ENCODE measurements at regions not wholly inside any gene's neighbourhood (a gene's known extent, or its start where the extent isn't known, plus 50 kb on each side); places are given as distances from the start of the nearest gene placed in this dataset.

- no peak for ATAC-seq (replicated peaks in 1 of 4)
- H3K36me3 ChIP-seq (ENCODE audit: control insufficient read depth in 2 of 2, extremely low read depth in 1 of 2, insufficient read depth in 1 of 2, low read length in 1 of 2): peaks cover 0 to 66% of the 10 kb centered on the region in 2 donors
- no peaks in the 10 kb centered on the region for H3K27me3 ChIP-seq (replicated peaks in 1 of 2; ENCODE audit: control insufficient read depth in 2 of 2, extremely low read depth in 1 of 2, insufficient read depth in 2 of 2, low read length in 1 of 2)
- Mint-ChIP-seq H3K27me3 (no peaks in the 10 kb centered on the region), H3K27ac (peak overlapping the region; percentile 95 to 96), H3K4me3 (peak overlapping the region; percentile 82 to 86 (median 83)), H3K4me1 (peaks cover 80 to 90% (median 90%) of the 10 kb centered on the region in 3 donors), H3K9me3 (no peaks in the 10 kb centered on the region), H3K36me3 (peaks cover 71% of the 10 kb centered on the region)
- WGBS (ENCODE audit: insufficient coverage): 40% methylated on average over 1 of the region's 4 CpGs
- ChIA-PET POLR2A (interaction anchor here (0.6 to 4.7 kb wide), 4 partner anchors 14 to 25 kb away, joined by 3 to 45 read pairs (median 17); no protein-coding TSS in a partner anchor), CTCF (interaction anchor here (0.6 to 2.4 kb wide), 4 partner anchors 12 to 70 kb away, joined by 3 to 11 read pairs (median 6); no protein-coding TSS in a partner anchor)
- H3K27ac ChIP-seq (ENCODE audit: low read length): peak overlapping the region; percentile 90
- peaks cover 48 to 67% of the 10 kb centered on the region in 2 experiments for H3K4me1 ChIP-seq (ENCODE audit: control insufficient read depth in 1 of 2, extremely low read depth in 1 of 2, insufficient read depth in 2 of 2, low read length in 2 of 2)
- no peaks in the 10 kb centered on the region for H3K9me3 ChIP-seq
- no peak for DNase-seq
- H3K4me3 ChIP-seq (ENCODE audit: control insufficient read depth in 1 of 2, extremely low read depth in 1 of 2, low read length in 1 of 2): peak overlapping the region; percentile 33 to 52
Observed at GRCh38 chr14:22508662-22509035, 80.4 kb downstream of the DAD1 start.

- ChIA-PET POLR2A (interaction anchor here in 1 of 2 donors (0.5 to 1.6 kb wide), 2 partner anchors 16 to 394 kb away, joined by 3 to 6 read pairs; no protein-coding TSS in a partner anchor), CTCF (no interaction called here)
- no peak for ATAC-seq (replicated peaks in 1 of 4)
- Mint-ChIP-seq H3K36me3 (peaks cover 70% of the 10 kb centered on the region), H3K4me1 (peaks cover 77 to 90% (median 89%) of the 10 kb centered on the region in 3 donors), H3K4me3 (peak overlapping the region; percentile 82 to 86 (median 83)), H3K27ac (peak overlapping the region; percentile 95 to 96), H3K9me3 (no peaks in the 10 kb centered on the region), H3K27me3 (no peaks in the 10 kb centered on the region)
- Histone ChIP-seq H3K9me3 (no peaks in the 10 kb centered on the region), H3K36me3 (ENCODE audit: control insufficient read depth in 2 of 2, extremely low read depth in 1 of 2, insufficient read depth in 1 of 2, low read length in 1 of 2) (peaks cover 0 to 60% of the 10 kb centered on the region in 2 donors), H3K4me3 (ENCODE audit: control insufficient read depth in 1 of 2, extremely low read depth in 1 of 2, low read length in 1 of 2) (peak overlapping the region; percentile 36 to 52), H3K4me1 (ENCODE audit: control insufficient read depth in 1 of 2, extremely low read depth in 1 of 2, insufficient read depth in 2 of 2, low read length in 2 of 2) (peaks cover 44 to 62% of the 10 kb centered on the region in 2 experiments), H3K27ac (ENCODE audit: low read length) (peak overlapping the region; percentile 90), H3K27me3 (replicated peaks in 1 of 2; ENCODE audit: control insufficient read depth in 2 of 2, extremely low read depth in 1 of 2, insufficient read depth in 2 of 2, low read length in 1 of 2) (no peaks in the 10 kb centered on the region)
- no CpG with 5 or more reads among the region's 2 CpGs for WGBS (ENCODE audit: insufficient coverage)
- DNase-seq: no peak
Observed at GRCh38 chr14:22508150-22508457, 80.9 kb downstream of the DAD1 start.

GRCh38 chr14:22506778-22507351 is 82.2 kb downstream of the DAD1 start:
- no peaks in the 10 kb centered on the region for H3K9me3 Mint-ChIP-seq
- H3K36me3 Mint-ChIP-seq: peaks cover 77% of the 10 kb centered on the region
- 0% methylated on average over 1 of the region's 2 CpGs for WGBS (ENCODE audit: insufficient coverage)
- H3K4me1 ChIP-seq (ENCODE audit: control insufficient read depth in 1 of 2, extremely low read depth in 1 of 2, insufficient read depth in 2 of 2, low read length in 2 of 2): peaks cover 32 to 58% of the 10 kb centered on the region in 2 experiments
- peak overlapping the region in 1 of 2 donors; percentile 52 for H3K4me3 ChIP-seq (ENCODE audit: control insufficient read depth in 1 of 2, extremely low read depth in 1 of 2, low read length in 1 of 2)
- H3K4me1 Mint-ChIP-seq: peaks cover 65 to 88% (median 83%) of the 10 kb centered on the region in 3 donors
- ATAC-seq (replicated peaks in 1 of 4) (peak; percentile 36 to 61 (median 40)), DNase-seq (peak in 3 of 35 experiments; percentile 39 to 55 (median 51))
- CTCF ChIA-PET: interaction anchor here in 1 of 2 donors (0.7 to 1.6 kb wide), 6 partner anchors 8 to 53 kb away, joined by 3 to 8 read pairs (median 4); no protein-coding TSS in a partner anchor
- H3K27ac Mint-ChIP-seq: peak overlapping the region; percentile 95 to 96
- POLR2A ChIA-PET: interaction anchor here (0.7 to 1.6 kb wide), 5 partner anchors 11 to 682 kb away, joined by 3 to 11 read pairs (median 3); no protein-coding TSS in a partner anchor
- H3K27me3 Mint-ChIP-seq: no peaks in the 10 kb centered on the region
- H3K27ac ChIP-seq (ENCODE audit: low read length): peak overlapping the region; percentile 90
- H3K9me3 ChIP-seq: no peaks in the 10 kb centered on the region
- peak overlapping the region; percentile 82 to 86 (median 83) for H3K4me3 Mint-ChIP-seq
- H3K36me3 ChIP-seq (ENCODE audit: control insufficient read depth in 2 of 2, extremely low read depth in 1 of 2, insufficient read depth in 1 of 2, low read length in 1 of 2): peaks cover 0 to 61% of the 10 kb centered on the region in 2 donors
- no peaks in the 10 kb centered on the region for H3K27me3 ChIP-seq (replicated peaks in 1 of 2; ENCODE audit: control insufficient read depth in 2 of 2, extremely low read depth in 1 of 2, insufficient read depth in 2 of 2, low read length in 1 of 2)

- WGBS (ENCODE audit: insufficient coverage): 30% methylated on average over 2 of the region's 6 CpGs
- no peaks in the 10 kb centered on the region for H3K27me3 ChIP-seq (replicated peaks in 1 of 2; ENCODE audit: control insufficient read depth in 2 of 2, extremely low read depth in 1 of 2, insufficient read depth in 2 of 2, low read length in 1 of 2)
- ChIA-PET POLR2A (interaction anchor here (1.0 to 1.6 kb wide), 2 partner anchors 20 to 46 kb away, joined by 3 to 11 read pairs; no protein-coding TSS in a partner anchor), CTCF (interaction anchor here in 1 of 2 donors (1.0 to 1.8 kb wide), 3 partner anchors 9 to 64 kb away, joined by 3 to 6 read pairs (median 4); no protein-coding TSS in a partner anchor)
- no peaks in the 10 kb centered on the region for H3K9me3 Mint-ChIP-seq
- peak overlapping the region; percentile 90 for H3K27ac ChIP-seq (ENCODE audit: low read length)
- H3K27ac Mint-ChIP-seq: peak overlapping the region; percentile 95 to 96
- H3K4me3 ChIP-seq (ENCODE audit: control insufficient read depth in 1 of 2, extremely low read depth in 1 of 2, low read length in 1 of 2): peak overlapping the region; percentile 52 to 58
- H3K27me3 Mint-ChIP-seq: no peaks in the 10 kb centered on the region
- peaks cover 28 to 56% of the 10 kb centered on the region in 2 experiments for H3K4me1 ChIP-seq (ENCODE audit: control insufficient read depth in 1 of 2, extremely low read depth in 1 of 2, insufficient read depth in 2 of 2, low read length in 2 of 2)
- peak overlapping the region; percentile 82 to 86 (median 83) for H3K4me3 Mint-ChIP-seq
- ATAC-seq (replicated peaks in 1 of 4) (no peak), DNase-seq (no peak)
- H3K9me3 ChIP-seq: no peaks in the 10 kb centered on the region
- H3K4me1 Mint-ChIP-seq: peaks cover 60 to 86% (median 79%) of the 10 kb centered on the region in 3 donors
- peaks cover 79% of the 10 kb centered on the region for H3K36me3 Mint-ChIP-seq
- peaks cover 0 to 60% of the 10 kb centered on the region in 2 donors for H3K36me3 ChIP-seq (ENCODE audit: control insufficient read depth in 2 of 2, extremely low read depth in 1 of 2, insufficient read depth in 1 of 2, low read length in 1 of 2)
Observed at GRCh38 chr14:22506378-22506710, 82.7 kb downstream of the DAD1 start.

GRCh38 chr14:22505697-22506377 is 83.2 kb downstream of the DAD1 start:
- ATAC-seq (replicated peaks in 1 of 4) (peak; percentile 17 to 55 (median 46)), DNase-seq (peak in 1 of 35 experiments; percentile 54)
- Mint-ChIP-seq H3K27me3 (no peaks in the 10 kb centered on the region), H3K9me3 (no peaks in the 10 kb centered on the region), H3K36me3 (peaks cover 77% of the 10 kb centered on the region), H3K27ac (peak overlapping the region; percentile 95 to 96), H3K4me1 (peaks cover 55 to 84% (median 75%) of the 10 kb centered on the region in 3 donors), H3K4me3 (peak overlapping the region; percentile 82 to 86 (median 83))
- Histone ChIP-seq H3K4me3 (ENCODE audit: control insufficient read depth in 1 of 2, extremely low read depth in 1 of 2, low read length in 1 of 2) (peak overlapping the region; percentile 52 to 58), H3K27ac (ENCODE audit: low read length) (peak overlapping the region; percentile 90), H3K4me1 (ENCODE audit: control insufficient read depth in 1 of 2, extremely low read depth in 1 of 2, insufficient read depth in 2 of 2, low read length in 2 of 2) (peaks cover 26 to 55% of the 10 kb centered on the region in 2 experiments), H3K27me3 (replicated peaks in 1 of 2; ENCODE audit: control insufficient read depth in 2 of 2, extremely low read depth in 1 of 2, insufficient read depth in 2 of 2, low read length in 1 of 2) (no peaks in the 10 kb centered on the region), H3K36me3 (ENCODE audit: control insufficient read depth in 2 of 2, extremely low read depth in 1 of 2, insufficient read depth in 1 of 2, low read length in 1 of 2) (peaks cover 0 to 56% of the 10 kb centered on the region in 2 donors), H3K9me3 (no peaks in the 10 kb centered on the region)
- ChIA-PET CTCF (interaction anchor here in 1 of 2 donors (1.0 to 1.8 kb wide), 3 partner anchors 10 to 65 kb away, joined by 3 to 6 read pairs (median 4); no protein-coding TSS in a partner anchor), POLR2A (interaction anchor here in 1 of 2 donors (1.0 to 1.2 kb wide), 2 partner anchors 47 to 50 kb away, joined by 4 to 11 read pairs; no protein-coding TSS in a partner anchor)
- WGBS (ENCODE audit: insufficient coverage): no CpG with 5 or more reads among the region's 8 CpGs

GRCh38 chr14:22505309-22505696 is 83.7 kb downstream of the DAD1 start:
- H3K27ac Mint-ChIP-seq: peak overlapping the region; percentile 95 to 96
- no peaks in the 10 kb centered on the region for H3K9me3 Mint-ChIP-seq
- no peaks in the 10 kb centered on the region for H3K27me3 ChIP-seq (replicated peaks in 1 of 2; ENCODE audit: control insufficient read depth in 2 of 2, extremely low read depth in 1 of 2, insufficient read depth in 2 of 2, low read length in 1 of 2)
- H3K27ac ChIP-seq (ENCODE audit: low read length): peak overlapping the region; percentile 90
- DNase-seq (no peak), ATAC-seq (replicated peaks in 1 of 4) (no peak)
- H3K4me3 Mint-ChIP-seq: peak overlapping the region; percentile 82 to 86 (median 83)
- peaks cover 55 to 83% (median 72%) of the 10 kb centered on the region in 3 donors for H3K4me1 Mint-ChIP-seq
- H3K4me3 ChIP-seq (ENCODE audit: control insufficient read depth in 1 of 2, extremely low read depth in 1 of 2, low read length in 1 of 2): peak overlapping the region; percentile 27 to 52
- no peaks in the 10 kb centered on the region for H3K9me3 ChIP-seq
- WGBS (ENCODE audit: insufficient coverage): no CpG with 5 or more reads among the region's 1 CpG
- POLR2A ChIA-PET: interaction anchor here in 1 of 2 donors (1.2 kb wide), 1 partner anchor 51 kb away, joined by 4 read pairs; no protein-coding TSS in a partner anchor
- H3K4me1 ChIP-seq (ENCODE audit: control insufficient read depth in 1 of 2, extremely low read depth in 1 of 2, insufficient read depth in 2 of 2, low read length in 2 of 2): peaks cover 26 to 55% of the 10 kb centered on the region in 2 experiments
- peaks cover 0 to 53% of the 10 kb centered on the region in 2 donors for H3K36me3 ChIP-seq (ENCODE audit: control insufficient read depth in 2 of 2, extremely low read depth in 1 of 2, insufficient read depth in 1 of 2, low read length in 1 of 2)
- peaks cover 76% of the 10 kb centered on the region for H3K36me3 Mint-ChIP-seq
- CTCF ChIA-PET: interaction anchor here in 1 of 2 donors (1.8 kb wide), 1 partner anchor 65 kb away, joined by 4 read pairs; no protein-coding TSS in a partner anchor
- no peaks in the 10 kb centered on the region for H3K27me3 Mint-ChIP-seq

Data from T-cell (primary cell).